GM12865 (cell line): ENCODE measurements at regions not wholly inside any gene's neighbourhood (a gene's known extent, or its start where the extent isn't known, plus 50 kb on each side); places are given as distances from the start of the nearest gene placed in this dataset.

Experiments used
- DNase-seq: peaks from one replicate; pipeline ENCODE4 v3.0.0; 2010; ENCODE audit warnings: low read depth
- H3K4me3 ChIP-seq: 2 replicates; pipeline ENCODE4 v1.5.1; 2011; ENCODE audit warnings: mild to moderate bottlenecking, low read depth, low read length, control low read depth
- TF ChIP-seq, protein P1 (sequence below): IDR thresholded peaks from 2 replicates; pipeline ENCODE4 v1.5.1; 2011; ENCODE audit warnings: low read length, control low read depth, low read depth, inconsistent platforms; ENCODE audit not compliant: insufficient read depth; ENCODE audit errors: missing control alignments

DNA sequence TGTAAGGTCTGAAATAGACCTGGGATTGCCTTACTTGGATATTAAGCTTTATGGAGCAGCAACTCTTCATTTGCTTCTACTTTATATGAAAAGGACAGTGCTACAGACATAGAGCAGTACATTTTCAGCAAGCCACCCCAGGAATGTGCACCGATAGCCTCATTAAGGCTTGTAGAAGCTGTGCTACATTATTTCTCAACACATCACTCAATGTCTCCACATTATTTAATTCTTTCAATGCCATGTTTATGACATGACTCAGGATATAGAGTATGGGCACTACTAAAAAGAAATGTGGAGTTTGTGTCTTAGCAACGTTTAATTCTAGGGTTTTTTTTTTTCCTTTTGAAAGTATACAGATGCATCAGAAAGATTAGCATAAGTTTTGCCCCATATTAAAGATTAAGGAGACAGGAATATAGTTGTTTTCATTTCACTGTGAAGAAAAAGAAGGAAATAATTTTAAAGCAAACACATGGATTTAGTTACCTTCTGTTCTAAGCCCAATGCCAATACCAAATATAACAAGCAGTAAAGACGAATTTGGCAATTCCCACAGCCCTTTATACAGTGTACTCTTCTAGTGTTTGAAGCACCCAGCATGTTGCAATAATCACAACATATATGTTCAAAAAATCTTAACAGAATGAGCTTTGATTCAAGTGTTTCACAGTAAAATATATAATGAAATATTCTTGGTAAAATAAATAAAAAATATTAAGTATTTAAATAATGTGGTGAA is 2140.1 kb upstream of the AGA start:
- DNase-seq, result no peak
- H3K4me3 ChIP-seq, result no peak overlapping the region
- TF ChIP-seq, protein P1, sequence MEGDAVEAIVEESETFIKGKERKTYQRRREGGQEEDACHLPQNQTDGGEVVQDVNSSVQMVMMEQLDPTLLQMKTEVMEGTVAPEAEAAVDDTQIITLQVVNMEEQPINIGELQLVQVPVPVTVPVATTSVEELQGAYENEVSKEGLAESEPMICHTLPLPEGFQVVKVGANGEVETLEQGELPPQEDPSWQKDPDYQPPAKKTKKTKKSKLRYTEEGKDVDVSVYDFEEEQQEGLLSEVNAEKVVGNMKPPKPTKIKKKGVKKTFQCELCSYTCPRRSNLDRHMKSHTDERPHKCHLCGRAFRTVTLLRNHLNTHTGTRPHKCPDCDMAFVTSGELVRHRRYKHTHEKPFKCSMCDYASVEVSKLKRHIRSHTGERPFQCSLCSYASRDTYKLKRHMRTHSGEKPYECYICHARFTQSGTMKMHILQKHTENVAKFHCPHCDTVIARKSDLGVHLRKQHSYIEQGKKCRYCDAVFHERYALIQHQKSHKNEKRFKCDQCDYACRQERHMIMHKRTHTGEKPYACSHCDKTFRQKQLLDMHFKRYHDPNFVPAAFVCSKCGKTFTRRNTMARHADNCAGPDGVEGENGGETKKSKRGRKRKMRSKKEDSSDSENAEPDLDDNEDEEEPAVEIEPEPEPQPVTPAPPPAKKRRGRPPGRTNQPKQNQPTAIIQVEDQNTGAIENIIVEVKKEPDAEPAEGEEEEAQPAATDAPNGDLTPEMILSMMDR, result no peak

DNA sequence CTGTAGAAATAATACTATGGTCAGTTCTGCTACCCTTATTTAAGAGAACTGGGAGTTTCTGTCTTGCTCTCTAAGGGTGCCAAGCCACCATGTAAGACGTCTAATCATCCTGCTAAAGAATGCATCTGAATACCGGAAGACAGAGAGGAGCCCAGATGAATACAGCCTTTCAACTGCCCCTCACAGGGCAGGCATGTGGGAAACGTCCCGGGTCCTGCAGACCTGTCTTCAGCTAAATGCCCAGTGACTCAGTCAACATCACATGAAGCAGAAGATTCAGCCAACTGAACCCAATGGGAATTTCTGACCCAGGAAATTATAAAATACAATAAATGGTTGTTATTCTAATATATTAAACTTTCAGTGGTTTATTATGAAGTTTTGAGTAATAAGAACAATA is 2141.0 kb upstream of the AGA start:
- no peak for DNase-seq
- TF ChIP-seq, protein P1, result no peak
- H3K4me3 ChIP-seq, result no peak overlapping the region

DNA sequence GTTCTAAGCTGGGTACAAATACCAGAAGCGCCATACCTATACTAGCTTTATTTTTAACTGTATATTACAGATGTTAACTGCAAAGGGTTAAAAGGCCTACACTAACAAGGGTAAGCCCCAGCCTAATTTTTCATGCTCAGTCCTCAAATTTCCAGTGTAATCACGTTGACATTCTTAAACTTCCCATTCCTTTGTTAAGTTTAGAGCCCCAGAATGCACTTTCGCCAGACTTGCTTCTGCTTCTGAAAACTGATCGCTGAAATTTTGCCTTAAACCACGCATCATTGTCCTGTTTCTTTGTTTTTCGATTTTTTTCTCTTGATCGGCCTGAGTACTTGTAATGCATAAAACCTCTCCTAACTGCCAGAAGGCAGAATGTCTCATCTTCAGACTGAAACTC is 2141.9 kb upstream of the AGA start:
- no peak for DNase-seq
- no peak overlapping the region for H3K4me3 ChIP-seq
- TF ChIP-seq, protein P1, result no peak

DNA sequence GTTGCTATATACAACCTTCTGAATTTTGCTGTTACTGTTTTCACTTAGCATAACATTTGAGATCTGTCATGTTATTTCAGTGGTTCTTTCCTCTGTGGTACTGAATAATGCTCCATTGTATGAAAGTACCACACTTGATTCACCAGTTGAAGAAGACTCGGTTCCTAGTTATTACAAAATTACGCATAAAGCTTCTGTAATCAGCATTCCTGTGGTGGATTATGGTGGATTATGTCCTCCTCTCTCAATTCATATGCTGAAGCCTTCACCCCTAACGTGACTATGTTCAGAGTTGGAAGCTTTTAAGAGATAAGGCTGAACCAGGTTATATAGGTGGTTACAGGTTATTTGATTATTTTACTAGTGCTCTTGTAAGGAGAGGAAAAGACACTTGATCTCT is 2143.5 kb upstream of the AGA start:
- no peak overlapping the region for H3K4me3 ChIP-seq
- TF ChIP-seq, protein P1, result no peak
- DNase-seq, result no peak

DNA sequence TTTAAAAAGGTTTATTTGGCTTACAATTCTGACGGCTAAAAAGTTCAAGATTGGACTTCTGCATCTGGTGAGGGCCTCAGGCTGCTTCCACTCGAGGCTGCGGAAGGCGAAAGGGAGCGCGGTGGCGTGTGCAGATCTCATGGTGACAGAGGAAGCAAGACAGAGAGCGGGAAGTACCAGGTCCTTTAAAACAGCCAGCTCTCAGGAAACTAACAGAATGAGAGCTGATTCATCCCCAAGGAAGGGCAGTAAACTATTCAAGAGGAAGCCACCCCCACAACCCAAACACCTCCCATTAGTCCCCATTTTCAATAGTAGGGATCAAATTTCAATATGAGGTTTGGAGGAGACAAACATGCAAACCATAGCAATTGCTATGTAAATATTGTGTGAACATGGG is 2144.2 kb upstream of the AGA start:
- H3K4me3 ChIP-seq, result no peak overlapping the region
- no peak for DNase-seq
- TF ChIP-seq, protein P1, result no peak

DNA sequence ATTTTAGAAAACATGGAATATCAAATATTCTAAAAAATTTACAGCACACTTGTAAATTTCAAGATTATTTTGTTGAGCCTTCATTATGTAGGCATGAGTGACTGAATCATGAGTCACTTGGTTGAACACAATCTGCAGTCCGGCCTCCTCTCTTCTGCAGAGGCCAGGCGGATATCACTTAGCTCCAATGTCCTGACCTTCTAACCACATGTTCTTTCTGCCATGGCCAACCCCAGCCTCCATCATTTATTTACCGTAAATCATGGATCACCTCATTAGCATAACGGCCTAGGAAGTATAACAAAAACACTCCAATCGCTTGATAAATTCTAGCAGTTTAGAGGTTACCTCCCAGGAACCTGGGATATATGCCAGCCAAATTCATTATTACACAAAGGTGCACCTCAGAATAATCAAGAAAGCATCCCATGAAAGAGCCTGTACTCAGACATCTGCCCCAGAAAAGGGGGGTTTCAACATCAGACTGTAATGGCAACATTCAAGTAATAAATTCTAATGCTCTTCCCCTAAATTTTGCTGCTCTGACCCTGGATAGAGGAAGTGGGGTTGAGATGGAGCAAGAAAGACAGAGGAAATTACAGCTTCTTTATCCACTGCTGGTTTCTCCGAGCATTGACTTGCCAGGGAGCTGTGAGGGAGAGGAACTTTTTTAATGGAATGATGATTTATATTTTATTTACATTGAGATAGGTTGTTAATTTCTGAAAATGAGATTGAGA is 2153.6 kb upstream of the AGA start:
- TF ChIP-seq, protein P1, result no peak
- H3K4me3 ChIP-seq, result no peak overlapping the region
- no peak for DNase-seq
